Breast epithelium (tissue), 4 donors: ENCODE measurements at regions not wholly inside any gene's neighbourhood (a gene's known extent, or its start where the extent isn't known, plus 50 kb on each side); places are given as distances from the start of the nearest gene placed in this dataset.
A peak's percentile ranks its signal among the peaks of the same experiment; 100 is the strongest.

Source experiments
- DNase-seq, 2 donors: peaks; one replicate each; pipeline ENCODE4 v3.0.0-alpha.2; 2019; ENCODE audit warnings: low spot score in 2 of 2
- H3K27ac ChIP-seq, 2 donors: fragments of 200-600 bp; sonication (generic) in 1 of 2; one replicate each; pipeline ENCODE4 v1.5.1; 2016 to 2019; ENCODE audit warnings: mild to moderate bottlenecking in 1 of 2
- H3K27me3 ChIP-seq, 2 donors: fragments of 200-600 bp; sonication (generic) in 1 of 2; one replicate each; pipeline versions ENCODE4 v1.5.1 to v1.6.0; 2017 to 2019; ENCODE audit warnings: control low read depth in 1 of 2, mild to moderate bottlenecking in 1 of 2
- H3K36me3 ChIP-seq: fragments of 200-600 bp; one replicate; pipeline ENCODE4 v1.5.1; 2019
- H3K4me1 ChIP-seq, 2 donors: fragments of 200-600 bp; sonication (generic); one replicate each; pipeline ENCODE4 v1.5.1; 2016 to 2019; ENCODE audit warnings: control low read depth in 1 of 2
- H3K4me3 ChIP-seq, 3 donors: fragments of 200-600 bp; sonication (generic); 1 replicate in 2 of 3; 2 replicates in 1 of 3; pipeline ENCODE4 v1.5.1; 2016 to 2019; ENCODE audit warnings: mild to moderate bottlenecking in 3 of 3, moderate library complexity in 2 of 3
- H3K9me3 ChIP-seq, 2 donors: fragments of 200-600 bp; sonication (generic) in 1 of 2; one replicate each; pipeline ENCODE4 v1.5.1; 2016 to 2019; ENCODE audit warnings: control low read depth in 1 of 2
- CTCF ChIP-seq, 3 donors: fragments of 450-650 bp; IDR thresholded peaks; one replicate each; pipeline ENCODE4 v1.5.1; 2016 to 2017; ENCODE audit warnings: antibody characterized with exemption in 3 of 3, mild to moderate bottlenecking in 3 of 3, moderate library complexity in 3 of 3
- POLR2A ChIP-seq: fragments of 450-650 bp; IDR thresholded peaks from one replicate; pipeline ENCODE4 v1.6.1; 2016; ENCODE audit warnings: antibody characterized with exemption, mild to moderate bottlenecking, moderate library complexity
- POLR2AphosphoS5 ChIP-seq, 3 donors: sonication (generic); formaldehyde crosslinking; IDR thresholded peaks; one replicate each; pipeline ENCODE4 v1.6.1; 2017; ENCODE audit warnings: antibody characterized with exemption in 3 of 3
- intact Hi-C: fragments of 100-400 bp; cut with DNase I; formaldehyde crosslinking; loops from one replicate; pipeline ENCODE4 v1.15.1; 2023; ENCODE audit warnings: low total_unique reads

- Histone ChIP-seq H3K27ac (no peak overlapping the region), H3K4me3 (no peak overlapping the region), H3K4me1 (no peaks in the 10 kb centered on the region), H3K27me3 (peaks cover 0 to 30% of the 10 kb centered on the region in 2 donors), H3K36me3 (no peaks in the 10 kb centered on the region), H3K9me3 (no peaks in the 10 kb centered on the region)
- intact Hi-C loops = no loop called here
- no peak for DNase-seq
- no peak for TF ChIP-seq POLR2A
- TF ChIP-seq CTCF (IDR thresholded peaks at IDR 0.05) = no peak
- no peak for TF ChIP-seq POLR2AphosphoS5 (IDR thresholded peaks at IDR 0.05)
These were observed 288.9 kb downstream of the PREX1 start for GRCh38 chr20:48538856-48539255.

GRCh38 chr20:48538058-48538825 lies 289.6 kb downstream of the PREX1 start:
- no peaks in the 10 kb centered on the region for H3K36me3 ChIP-seq
- no peak for TF ChIP-seq POLR2A
- TF ChIP-seq CTCF (IDR thresholded peaks at IDR 0.05) = no peak
- TF ChIP-seq POLR2AphosphoS5 (IDR thresholded peaks at IDR 0.05) = no peak
- no peak overlapping the region for H3K4me3 ChIP-seq
- intact Hi-C loops = no loop called here
- no peaks in the 10 kb centered on the region for H3K4me1 ChIP-seq
- no peaks in the 10 kb centered on the region for H3K9me3 ChIP-seq
- peaks cover 0 to 24% of the 10 kb centered on the region in 2 donors for H3K27me3 ChIP-seq
- H3K27ac ChIP-seq = no peak overlapping the region
- DNase-seq = peak in 1 of 2 donors; percentile 59

- Histone ChIP-seq H3K27ac (no peak overlapping the region), H3K4me1 (no peaks in the 10 kb centered on the region), H3K4me3 (no peak overlapping the region), H3K36me3 (no peaks in the 10 kb centered on the region), H3K27me3 (peaks cover 0 to 8% of the 10 kb centered on the region in 2 donors), H3K9me3 (no peaks in the 10 kb centered on the region)
- TF ChIP-seq POLR2A = no peak
- TF ChIP-seq CTCF (IDR thresholded peaks at IDR 0.05) = no peak
- TF ChIP-seq POLR2AphosphoS5 (IDR thresholded peaks at IDR 0.05) = no peak
- DNase-seq = no peak
- intact Hi-C loops = no loop called here
These were observed 291.6 kb downstream of the PREX1 start for GRCh38 chr20:48536206-48536605.

- H3K4me3 ChIP-seq = no peak overlapping the region
- no peaks in the 10 kb centered on the region for H3K4me1 ChIP-seq
- no peaks in the 10 kb centered on the region for H3K9me3 ChIP-seq
- TF ChIP-seq POLR2AphosphoS5 (IDR thresholded peaks at IDR 0.05) (no peak), CTCF (IDR thresholded peaks at IDR 0.05) (no peak)
- no peak overlapping the region for H3K27ac ChIP-seq
- no peaks in the 10 kb centered on the region for H3K36me3 ChIP-seq
- peaks cover 0 to 5% of the 10 kb centered on the region in 2 donors for H3K27me3 ChIP-seq
- no peak for DNase-seq
- intact Hi-C loops = no loop called here
These were observed 292.2 kb downstream of the PREX1 start for GRCh38 chr20:48535556-48535955.

- Histone ChIP-seq H3K27me3 (peaks cover 0 to 20% of the 10 kb centered on the region in 2 donors), H3K4me1 (no peaks in the 10 kb centered on the region), H3K27ac (no peak overlapping the region), H3K36me3 (no peaks in the 10 kb centered on the region), H3K4me3 (no peak overlapping the region), H3K9me3 (no peaks in the 10 kb centered on the region)
- intact Hi-C loops = no loop called here
- no peak for DNase-seq
- TF ChIP-seq CTCF (IDR thresholded peaks at IDR 0.05) = no peak
These were observed 295.8 kb downstream of the PREX1 start for GRCh38 chr20:48532028-48532427.
